ENCODE measurements at regions not wholly inside any gene's neighbourhood (a gene's known extent, or its start where the extent isn't known, plus 50 kb on each side); places are given as distances from the start of the nearest gene placed in this dataset.

DNA sequence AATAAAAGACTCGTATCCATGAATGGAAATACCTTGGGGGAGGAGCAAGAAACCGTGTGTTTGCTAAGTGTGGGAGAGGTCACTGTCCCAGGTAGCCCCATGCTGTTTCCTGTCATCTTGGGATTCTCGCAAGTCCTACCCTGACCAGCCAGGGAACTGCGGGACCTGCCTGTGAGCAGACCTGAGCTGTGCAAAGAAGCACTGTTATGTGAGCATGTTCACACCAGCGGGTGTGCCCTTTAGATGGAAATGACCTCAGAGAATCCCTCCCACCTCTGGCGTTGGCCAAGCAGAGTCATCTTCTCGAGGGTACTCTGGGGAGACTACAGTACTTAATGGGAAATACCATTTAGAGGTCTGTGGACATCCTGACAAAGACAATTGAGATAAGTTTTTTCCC, 127.0 kb upstream of the MON1B start:
- TF ChIP-seq YY1 (IDR thresholded peaks at IDR 0.05; ENCODE audit: insufficient read depth, insufficient read length) (no peak), ZNF274 (IDR thresholded peaks at IDR 0.05; ENCODE audit: low read depth, low read length) (no peak)
